PC-9 (cell line): ENCODE measurements at regions not wholly inside any gene's neighbourhood (a gene's known extent, or its start where the extent isn't known, plus 50 kb on each side); places are given as distances from the start of the nearest gene placed in this dataset.

Source experiments
- CTCF ChIP-seq: fragments of 200-600 bp; sonication (generic); conservative IDR thresholded peaks from 2 replicates; pipeline ENCODE4 v1.6.1; 2017; ENCODE audit warnings: mixed run types, antibody characterized with exemption, mild to moderate bottlenecking, moderate library complexity
- EZH2 ChIP-seq: fragments of 200-600 bp; sonication (generic); IDR thresholded peaks from 2 replicates; pipeline ENCODE4 v1.8.0; 2017; ENCODE audit warnings: antibody characterized with exemption, low read depth

GRCh38 chr5:86968301-86968753, 299.4 kb upstream of the RASA1 start:
- TF ChIP-seq CTCF (peak; percentile 71), EZH2 (no peak)
